PC-9 (cell line): ENCODE measurements at regions not wholly inside any gene's neighbourhood (a gene's known extent, or its start where the extent isn't known, plus 50 kb on each side); places are given as distances from the start of the nearest gene placed in this dataset.

Source experiments
- BruUV-seq: library from RNA; stranded (reverse); fragments of 400-500 nt; replicated peaks from 2 replicates; lab custom pipeline; 2021; lab: Mats Ljungman, UMichigan
- CTCF ChIA-PET: fragments of 300-600 bp; sonication (Branson Sonifier 250); formaldehyde crosslinking; loops from one replicate; lab custom pipeline; 2022; ENCODE audit warnings: antibody characterized with exemption; lab: Charles Lee
- POLR2A ChIA-PET: fragments of 300-600 bp; sonication (Branson Sonifier 250); formaldehyde crosslinking; loops from one replicate; lab custom pipeline; 2022; ENCODE audit warnings: antibody characterized with exemption; ENCODE audit not compliant: unreplicated experiment; lab: Charles Lee
- DNase-seq, 2 experiments: peaks; one replicate each; pipeline versions ENCODE4 v3.0.0 to v3.0.0-alpha.2; 2015 to 2022; ENCODE audit warnings: mixed read lengths in 1 of 2
- H2AFZ ChIP-seq: fragments of 200-600 bp; sonication (generic); 2 replicates; pipeline ENCODE4 v1.8.1; 2017; ENCODE audit warnings: antibody characterized with exemption
- H3F3A ChIP-seq: fragments of 200-600 bp; sonication (generic); 2 replicates; pipeline ENCODE4 v1.8.1; 2017; ENCODE audit warnings: antibody characterized with exemption, mild to moderate bottlenecking, low read depth; ENCODE audit not compliant: insufficient read depth
- H3K27ac ChIP-seq: fragments of 200-600 bp; sonication (generic); 2 replicates; pipeline ENCODE4 v1.6.1; 2016; ENCODE audit warnings: mixed run types
- H3K27me3 ChIP-seq: fragments of 200-600 bp; sonication (generic); 2 replicates; pipeline ENCODE4 v1.6.1; 2016; ENCODE audit warnings: low read depth, mixed run types; ENCODE audit not compliant: insufficient read depth
- H3K36me3 ChIP-seq: fragments of 200-600 bp; sonication (generic); 2 replicates; pipeline ENCODE4 v1.6.1; 2016; ENCODE audit warnings: low read depth, mixed run types
- H3K4me1 ChIP-seq: fragments of 200-600 bp; sonication (generic); replicated peaks from 2 replicates; pipeline ENCODE4 v1.6.1; 2016; ENCODE audit warnings: mixed run types; ENCODE audit not compliant: insufficient read depth
- H3K4me2 ChIP-seq: fragments of 200-600 bp; sonication (generic); 2 replicates; pipeline ENCODE4 v1.6.1; 2017; ENCODE audit warnings: mixed run types
- H3K4me3 ChIP-seq: fragments of 200-600 bp; sonication (generic); 2 replicates; pipeline ENCODE4 v1.6.1; 2016; ENCODE audit warnings: mixed run types
- H3K79me2 ChIP-seq: fragments of 200-600 bp; sonication (generic); 2 replicates; pipeline ENCODE4 v1.6.1; 2017; ENCODE audit warnings: low read depth, mixed run types
- H3K9me2 ChIP-seq: fragments of 200-600 bp; sonication (generic); 2 replicates; pipeline ENCODE4 v1.8.1; 2017; ENCODE audit warnings: mild to moderate bottlenecking; ENCODE audit not compliant: insufficient read depth
- H3K9me3 ChIP-seq: fragments of 200-600 bp; sonication (generic); 2 replicates; pipeline ENCODE4 v1.8.1; 2016; ENCODE audit warnings: low read depth; ENCODE audit not compliant: insufficient read depth
- H4K20me1 ChIP-seq: fragments of 200-600 bp; sonication (generic); 2 replicates; pipeline ENCODE4 v1.8.1; 2017; ENCODE audit not compliant: insufficient read depth
- CTCF ChIP-seq: fragments of 200-600 bp; sonication (generic); conservative IDR thresholded peaks from 2 replicates; pipeline ENCODE4 v1.6.1; 2017; ENCODE audit warnings: mixed run types, antibody characterized with exemption, mild to moderate bottlenecking, moderate library complexity
- EZH2 ChIP-seq: fragments of 200-600 bp; sonication (generic); IDR thresholded peaks from 2 replicates; pipeline ENCODE4 v1.8.0; 2017; ENCODE audit warnings: antibody characterized with exemption, low read depth
- intact Hi-C: fragments of 100-400 bp; cut with micrococcal nuclease; formaldehyde crosslinking; loops from one replicate; pipeline ENCODE4 v1.10.0; 2022; ENCODE audit not compliant: unreplicated experiment

- ChIA-PET POLR2A (no interaction called here), CTCF (no interaction called here)
- DNase-seq: no peak
- Histone ChIP-seq H3K36me3 (no peaks in the 10 kb centered on the region), H3F3A (no peaks in the 10 kb centered on the region), H4K20me1 (no peaks in the 10 kb centered on the region), H3K4me3 (no peak overlapping the region), H3K9me3 (no peaks in the 10 kb centered on the region), H3K4me2 (no peak overlapping the region), H2AFZ (no peak overlapping the region), H3K27me3 (no peaks in the 10 kb centered on the region), H3K4me1 (no peaks in the 10 kb centered on the region), H3K27ac (no peak overlapping the region), H3K9me2 (no peaks in the 10 kb centered on the region), H3K79me2 (no peaks in the 10 kb centered on the region)
- TF ChIP-seq EZH2 (no peak), CTCF (no peak)
- BruUV-seq: no TSS peak
- intact Hi-C loops: no loop called here
These were observed 972.0 kb upstream of the LRRTM1 start for GRCh38 chr2:81276595-81276994.

- no peaks in the 10 kb centered on the region for H3F3A ChIP-seq
- no peak for DNase-seq
- ChIA-PET POLR2A (no interaction called here), CTCF (no interaction called here)
- H3K27me3 ChIP-seq: no peaks in the 10 kb centered on the region
- no peaks in the 10 kb centered on the region for H3K79me2 ChIP-seq
- no peaks in the 10 kb centered on the region for H3K4me1 ChIP-seq
- H3K9me3 ChIP-seq: no peaks in the 10 kb centered on the region
- no peak overlapping the region for H2AFZ ChIP-seq
- no peak overlapping the region for H3K4me3 ChIP-seq
- intact Hi-C loops: no loop called here
- no TSS peak for BruUV-seq
- H3K9me2 ChIP-seq: no peaks in the 10 kb centered on the region
- H3K4me2 ChIP-seq: no peak overlapping the region
- no peak for TF ChIP-seq EZH2
- peak; percentile 56 for TF ChIP-seq CTCF
- no peaks in the 10 kb centered on the region for H3K36me3 ChIP-seq
- H3K27ac ChIP-seq: no peak overlapping the region
- H4K20me1 ChIP-seq: no peaks in the 10 kb centered on the region
These were observed 961.6 kb upstream of the LRRTM1 start for GRCh38 chr2:81266106-81266505.

GRCh38 chr2:81263989-81264388 lies 959.4 kb upstream of the LRRTM1 start:
- POLR2A ChIA-PET: no interaction called here
- H2AFZ ChIP-seq: no peak overlapping the region

More at GRCh38 chr2:81263989-81264388, 959.4 kb upstream of the LRRTM1 start:
- no peak for DNase-seq
- no peaks in the 10 kb centered on the region for H3K9me2 ChIP-seq
- CTCF ChIA-PET: no interaction called here
- no peaks in the 10 kb centered on the region for H3K27me3 ChIP-seq
- no peaks in the 10 kb centered on the region for H4K20me1 ChIP-seq
- no peaks in the 10 kb centered on the region for H3K36me3 ChIP-seq
- H3K27ac ChIP-seq: no peak overlapping the region
- H3F3A ChIP-seq: no peaks in the 10 kb centered on the region
- no peaks in the 10 kb centered on the region for H3K79me2 ChIP-seq
- no peak overlapping the region for H3K4me2 ChIP-seq
- BruUV-seq: no TSS peak
- no peaks in the 10 kb centered on the region for H3K9me3 ChIP-seq
- intact Hi-C loops: no loop called here
- TF ChIP-seq CTCF (no peak), EZH2 (no peak)
- H3K4me1 ChIP-seq: no peaks in the 10 kb centered on the region
- H3K4me3 ChIP-seq: no peak overlapping the region
